ENCODE measurements at regions not wholly inside any gene's neighbourhood (a gene's known extent, or its start where the extent isn't known, plus 50 kb on each side); places are given as distances from the start of the nearest gene placed in this dataset.

GRCh38 chr11:122430490-122430889 lies 225.0 kb upstream of the UBASH3B start (continued):
- TF ChIP-seq, protein P1, sequence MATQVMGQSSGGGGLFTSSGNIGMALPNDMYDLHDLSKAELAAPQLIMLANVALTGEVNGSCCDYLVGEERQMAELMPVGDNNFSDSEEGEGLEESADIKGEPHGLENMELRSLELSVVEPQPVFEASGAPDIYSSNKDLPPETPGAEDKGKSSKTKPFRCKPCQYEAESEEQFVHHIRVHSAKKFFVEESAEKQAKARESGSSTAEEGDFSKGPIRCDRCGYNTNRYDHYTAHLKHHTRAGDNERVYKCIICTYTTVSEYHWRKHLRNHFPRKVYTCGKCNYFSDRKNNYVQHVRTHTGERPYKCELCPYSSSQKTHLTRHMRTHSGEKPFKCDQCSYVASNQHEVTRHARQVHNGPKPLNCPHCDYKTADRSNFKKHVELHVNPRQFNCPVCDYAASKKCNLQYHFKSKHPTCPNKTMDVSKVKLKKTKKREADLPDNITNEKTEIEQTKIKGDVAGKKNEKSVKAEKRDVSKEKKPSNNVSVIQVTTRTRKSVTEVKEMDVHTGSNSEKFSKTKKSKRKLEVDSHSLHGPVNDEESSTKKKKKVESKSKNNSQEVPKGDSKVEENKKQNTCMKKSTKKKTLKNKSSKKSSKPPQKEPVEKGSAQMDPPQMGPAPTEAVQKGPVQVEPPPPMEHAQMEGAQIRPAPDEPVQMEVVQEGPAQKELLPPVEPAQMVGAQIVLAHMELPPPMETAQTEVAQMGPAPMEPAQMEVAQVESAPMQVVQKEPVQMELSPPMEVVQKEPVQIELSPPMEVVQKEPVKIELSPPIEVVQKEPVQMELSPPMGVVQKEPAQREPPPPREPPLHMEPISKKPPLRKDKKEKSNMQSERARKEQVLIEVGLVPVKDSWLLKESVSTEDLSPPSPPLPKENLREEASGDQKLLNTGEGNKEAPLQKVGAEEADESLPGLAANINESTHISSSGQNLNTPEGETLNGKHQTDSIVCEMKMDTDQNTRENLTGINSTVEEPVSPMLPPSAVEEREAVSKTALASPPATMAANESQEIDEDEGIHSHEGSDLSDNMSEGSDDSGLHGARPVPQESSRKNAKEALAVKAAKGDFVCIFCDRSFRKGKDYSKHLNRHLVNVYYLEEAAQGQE (IDR thresholded peaks at IDR 0.05), result no peak
- TF ChIP-seq RAD21 (IDR thresholded peaks at IDR 0.05) (no peak), EGR1 (IDR thresholded peaks at IDR 0.05; ENCODE audit: low read depth in 2 of 2) (no peak), RXRA (IDR thresholded peaks at IDR 0.05) (no peak)

DNA sequence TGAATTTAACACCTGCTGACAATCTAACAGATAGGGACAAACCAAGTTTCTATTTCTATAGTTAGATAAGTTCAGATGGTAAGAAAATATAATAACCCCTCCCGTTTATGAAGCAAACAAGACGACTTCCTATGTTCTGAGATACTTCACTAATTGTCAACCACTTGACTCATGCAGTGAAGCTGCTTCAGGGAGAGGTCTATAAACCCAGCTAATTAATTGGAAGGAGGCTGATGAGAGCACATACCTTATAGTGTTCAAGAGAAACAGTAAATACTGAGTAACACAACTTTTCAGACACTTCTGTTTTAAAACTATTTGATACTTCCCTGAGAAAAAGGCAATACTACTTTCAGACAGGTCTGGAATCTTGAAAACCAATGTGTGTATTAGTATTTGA lies 229.4 kb upstream of the UBASH3B start:
- DNase-seq (ENCODE audit: low spot score), result no peak
- no peak overlapping the region for H3K27ac ChIP-seq (ENCODE audit: low read depth in 1 of 2, low read length in 2 of 2)
- WGBS, result 78% methylated on average over 2 of the region's 2 CpGs
- H3K27me3 ChIP-seq (ENCODE audit: control insufficient read depth in 4 of 4, insufficient read depth in 4 of 4, low read length in 3 of 4), result no peaks in the 10 kb centered on the region
- peaks cover 0 to 3% (median 0%) of the 10 kb centered on the region in 4 donors for H3K4me1 ChIP-seq (ENCODE audit: control insufficient read depth in 4 of 4, insufficient read depth in 4 of 4, low read length in 3 of 4)
- no peak overlapping the region for H3K9ac ChIP-seq (ENCODE audit: low read depth in 1 of 2, low read length in 2 of 2)
- no peaks in the 10 kb centered on the region for H3K9me3 ChIP-seq (ENCODE audit: control insufficient read depth in 4 of 4, low read length in 3 of 4)
- TF ChIP-seq ZBTB33 (IDR thresholded peaks at IDR 0.05) (no peak), GABPA (IDR thresholded peaks at IDR 0.05 in 1 of 2, conservative IDR thresholded peaks at IDR 0.05 in 1 of 2) (no peak), CTCF (IDR thresholded peaks at IDR 0.05; ENCODE audit: low read depth, low read length, missing input control) (no peak), FOXA2 (IDR thresholded peaks at IDR 0.05) (no peak), SP1 (IDR thresholded peaks at IDR 0.05) (no peak), EGR1 (IDR thresholded peaks at IDR 0.05; ENCODE audit: low read depth in 2 of 2) (no peak)
- TF ChIP-seq, protein P1 (IDR thresholded peaks at IDR 0.05), result no peak
- TF ChIP-seq, protein P2, sequence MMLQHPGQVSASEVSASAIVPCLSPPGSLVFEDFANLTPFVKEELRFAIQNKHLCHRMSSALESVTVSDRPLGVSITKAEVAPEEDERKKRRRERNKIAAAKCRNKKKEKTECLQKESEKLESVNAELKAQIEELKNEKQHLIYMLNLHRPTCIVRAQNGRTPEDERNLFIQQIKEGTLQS (IDR thresholded peaks at IDR 0.05), result no peak
- no peaks in the 10 kb centered on the region for H3K36me3 ChIP-seq (ENCODE audit: control insufficient read depth in 4 of 4, insufficient read depth in 3 of 4, low read depth in 1 of 4, low read length in 3 of 4)
- H3K4me3 ChIP-seq (ENCODE audit: low read depth in 1 of 3, low read length in 3 of 3), result no peak overlapping the region
